Colonic mucosa (tissue), 4 donors: ENCODE measurements at regions not wholly inside any gene's neighbourhood (a gene's known extent, or its start where the extent isn't known, plus 50 kb on each side); places are given as distances from the start of the nearest gene placed in this dataset.

ENCODE experiments used
- DNase-seq: peaks from one replicate; pipeline ENCODE4 v3.0.0-alpha.2; 2020
- H3K27ac ChIP-seq: fragments of 200-600 bp; one replicate; pipeline ENCODE4 v1.8.0; 2021
- H3K27me3 ChIP-seq: fragments of 200-600 bp; one replicate; pipeline ENCODE4 v1.8.0; 2021
- H3K36me3 ChIP-seq: fragments of 200-600 bp; one replicate; pipeline ENCODE4 v1.8.0; 2021
- H3K4me1 ChIP-seq: fragments of 200-600 bp; one replicate; pipeline ENCODE4 v1.8.0; 2021; ENCODE audit warnings: mild to moderate bottlenecking
- H3K4me3 ChIP-seq: fragments of 200-600 bp; one replicate; pipeline ENCODE4 v1.8.0; 2021
- H3K9ac ChIP-seq, 2 donors: one replicate each; pipeline ENCODE4 v1.7.0; 2013; ENCODE audit warnings: control low read depth in 2 of 2, low read depth in 2 of 2, low read length in 2 of 2
- H3K9me3 ChIP-seq: fragments of 200-600 bp; one replicate; pipeline ENCODE4 v1.8.0; 2021
- intact Hi-C: fragments of 100-400 bp; cut with DNase I; formaldehyde crosslinking; loops from one replicate; pipeline ENCODE4 v1.14.1; 2022
- TF ChIP-seq, protein P1 (sequence below): fragments of 200-600 bp; IDR thresholded peaks from one replicate; pipeline ENCODE4 v1.8.0; 2022; ENCODE audit warnings: antibody characterized with exemption, mild to moderate bottlenecking
- donor health status: healthy.
- donor health status: DM: no; HTN: no; CAD: no.
- donor health status: DM: no; HTN: no; CAD: no.

DNA sequence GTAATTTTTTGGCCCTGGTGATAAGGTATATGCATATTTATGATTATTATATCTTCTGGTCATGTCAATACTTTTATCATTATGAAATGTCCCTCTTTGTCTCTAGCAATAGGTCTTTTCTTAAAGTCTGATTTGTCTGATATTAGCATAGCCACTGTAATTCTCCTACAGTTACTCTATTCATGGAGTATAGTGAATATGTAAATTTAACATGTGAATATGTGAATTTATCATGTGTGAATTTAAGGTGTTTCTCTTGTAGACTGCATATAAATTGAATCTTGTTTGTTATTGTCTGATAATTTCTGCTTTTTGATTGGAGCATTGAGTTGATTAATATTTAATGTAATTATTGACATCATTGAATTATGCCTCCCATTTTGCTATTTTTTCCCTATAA is 259.4 kb downstream of the HRH4 start:
- Histone ChIP-seq H3K27ac (no peak overlapping the region), H3K9ac (no peak overlapping the region), H3K27me3 (no peaks in the 10 kb centered on the region), H3K4me1 (no peaks in the 10 kb centered on the region), H3K36me3 (no peaks in the 10 kb centered on the region), H3K9me3 (no peaks in the 10 kb centered on the region), H3K4me3 (no peak overlapping the region)
- intact Hi-C loops = no loop called here
- TF ChIP-seq, protein P1, sequence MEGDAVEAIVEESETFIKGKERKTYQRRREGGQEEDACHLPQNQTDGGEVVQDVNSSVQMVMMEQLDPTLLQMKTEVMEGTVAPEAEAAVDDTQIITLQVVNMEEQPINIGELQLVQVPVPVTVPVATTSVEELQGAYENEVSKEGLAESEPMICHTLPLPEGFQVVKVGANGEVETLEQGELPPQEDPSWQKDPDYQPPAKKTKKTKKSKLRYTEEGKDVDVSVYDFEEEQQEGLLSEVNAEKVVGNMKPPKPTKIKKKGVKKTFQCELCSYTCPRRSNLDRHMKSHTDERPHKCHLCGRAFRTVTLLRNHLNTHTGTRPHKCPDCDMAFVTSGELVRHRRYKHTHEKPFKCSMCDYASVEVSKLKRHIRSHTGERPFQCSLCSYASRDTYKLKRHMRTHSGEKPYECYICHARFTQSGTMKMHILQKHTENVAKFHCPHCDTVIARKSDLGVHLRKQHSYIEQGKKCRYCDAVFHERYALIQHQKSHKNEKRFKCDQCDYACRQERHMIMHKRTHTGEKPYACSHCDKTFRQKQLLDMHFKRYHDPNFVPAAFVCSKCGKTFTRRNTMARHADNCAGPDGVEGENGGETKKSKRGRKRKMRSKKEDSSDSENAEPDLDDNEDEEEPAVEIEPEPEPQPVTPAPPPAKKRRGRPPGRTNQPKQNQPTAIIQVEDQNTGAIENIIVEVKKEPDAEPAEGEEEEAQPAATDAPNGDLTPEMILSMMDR = no peak
- no peak for DNase-seq

DNA sequence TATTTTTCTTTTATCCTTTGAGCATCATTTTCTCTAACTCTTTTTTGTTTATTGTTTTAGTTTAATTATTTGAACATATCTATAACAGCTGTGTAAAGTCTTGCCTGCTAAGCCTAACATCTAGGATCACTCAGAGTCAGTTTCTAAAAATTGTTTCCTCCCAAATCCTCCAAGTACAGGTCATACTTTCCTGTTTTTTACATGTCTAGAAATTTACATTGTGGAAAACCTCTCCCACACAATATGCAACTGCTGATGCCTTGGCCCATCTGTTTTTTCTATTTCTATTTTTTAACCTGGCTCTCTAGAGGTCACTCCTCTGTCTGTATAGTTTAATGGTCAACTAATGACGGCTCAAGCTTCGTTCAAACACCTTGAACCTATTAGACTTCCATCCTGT is 261.0 kb downstream of the HRH4 start:
- H3K4me3 ChIP-seq = no peak overlapping the region
- H3K9me3 ChIP-seq = no peaks in the 10 kb centered on the region
- H3K9ac ChIP-seq = no peak overlapping the region
- H3K36me3 ChIP-seq = no peaks in the 10 kb centered on the region
- no peak for DNase-seq
- no peaks in the 10 kb centered on the region for H3K27me3 ChIP-seq
- H3K4me1 ChIP-seq = no peaks in the 10 kb centered on the region
- no peak overlapping the region for H3K27ac ChIP-seq
- TF ChIP-seq, protein P1 = no peak
- intact Hi-C loops = no loop called here

DNA sequence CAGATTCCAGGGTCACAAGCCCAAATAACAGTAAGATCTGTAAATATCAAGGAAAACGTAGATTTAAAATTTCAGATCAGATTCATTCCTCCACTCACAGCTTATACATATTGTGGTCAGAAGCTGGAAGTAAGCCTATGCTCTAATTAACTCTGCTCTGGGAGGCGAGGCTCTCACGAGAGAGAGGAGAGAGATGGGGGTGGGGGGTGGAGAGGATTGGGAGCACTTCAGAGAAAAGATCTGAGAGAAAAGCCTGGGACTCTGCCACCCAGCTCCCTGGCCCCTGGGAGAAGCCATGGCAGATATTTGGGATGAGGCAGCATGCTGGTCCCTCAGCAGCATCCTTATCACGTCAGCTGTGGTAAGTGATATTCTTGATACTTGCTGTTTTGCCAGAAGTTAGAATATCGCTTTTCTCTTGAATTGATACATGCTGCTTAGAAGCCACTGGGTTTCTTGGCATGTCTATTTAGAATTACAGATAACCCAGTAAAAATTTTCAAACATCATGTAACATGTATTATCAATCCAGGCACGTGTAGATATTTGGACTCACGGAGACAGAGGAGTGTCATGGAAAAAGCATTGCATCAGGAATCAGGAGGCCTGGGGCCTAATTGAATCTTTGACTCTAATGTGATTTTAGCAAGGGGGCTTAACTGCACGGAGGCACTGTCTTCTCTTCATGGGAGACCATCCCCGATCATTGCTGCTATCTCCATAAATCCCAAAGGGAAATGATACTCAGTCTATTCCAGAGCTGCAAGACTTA is 265.4 kb downstream of the HRH4 start:
- Histone ChIP-seq H3K27ac (no peak overlapping the region), H3K36me3 (no peaks in the 10 kb centered on the region), H3K27me3 (no peaks in the 10 kb centered on the region), H3K4me3 (no peak overlapping the region), H3K9ac (no peak overlapping the region), H3K4me1 (no peaks in the 10 kb centered on the region), H3K9me3 (no peaks in the 10 kb centered on the region)
- no peak for DNase-seq
- intact Hi-C loops = loop anchor here (2.0 to 5.0 kb wide), 2 partner anchors 125 to 239 kb away; no protein-coding TSS in a partner anchor
- TF ChIP-seq, protein P1 = no peak

DNA sequence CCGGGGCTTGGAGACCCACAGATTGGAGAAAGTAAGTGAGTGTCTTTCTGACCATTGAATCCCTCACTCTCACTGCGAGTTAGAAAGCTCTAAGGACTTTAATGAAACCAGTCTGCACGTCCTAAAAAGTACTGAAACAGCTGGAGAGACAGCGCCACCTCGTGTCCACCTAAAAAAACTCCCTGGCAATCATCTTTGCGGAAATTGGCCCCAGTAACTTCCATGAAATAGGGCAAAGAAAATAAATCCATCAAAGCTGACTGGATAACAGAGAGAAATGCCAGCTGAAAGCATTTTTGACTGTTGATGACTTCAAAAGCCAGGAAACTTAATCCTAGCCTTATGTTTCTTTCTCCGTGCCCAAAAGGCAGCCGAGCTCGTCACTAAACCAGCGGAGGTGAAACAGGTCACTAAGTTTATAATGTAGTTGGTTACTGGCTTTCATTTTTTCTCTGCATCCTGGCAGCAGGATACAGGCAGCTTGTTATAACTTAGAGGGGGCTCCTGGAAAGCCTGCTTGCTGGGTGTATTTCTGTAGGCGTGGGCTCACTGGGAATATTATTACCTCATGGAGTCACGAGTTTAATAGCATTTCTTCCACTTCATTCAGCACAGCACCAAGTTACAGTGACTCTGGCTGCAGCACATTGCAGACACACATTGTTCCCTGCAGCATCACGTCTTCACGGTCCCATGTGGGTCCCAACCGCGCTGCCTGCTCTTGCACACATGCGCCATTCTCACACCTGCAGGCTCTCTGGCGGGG is 266.5 kb downstream of the HRH4 start:
- Histone ChIP-seq H3K9ac (no peak overlapping the region), H3K27me3 (no peaks in the 10 kb centered on the region), H3K9me3 (no peaks in the 10 kb centered on the region), H3K4me1 (no peaks in the 10 kb centered on the region), H3K36me3 (no peaks in the 10 kb centered on the region), H3K27ac (no peak overlapping the region), H3K4me3 (no peak overlapping the region)
- DNase-seq = peak; percentile 57
- TF ChIP-seq, protein P1 = peak; percentile 79
- intact Hi-C loops = loop anchor here (2.0 to 5.0 kb wide), 2 partner anchors 126 to 240 kb away; no protein-coding TSS in a partner anchor

DNA sequence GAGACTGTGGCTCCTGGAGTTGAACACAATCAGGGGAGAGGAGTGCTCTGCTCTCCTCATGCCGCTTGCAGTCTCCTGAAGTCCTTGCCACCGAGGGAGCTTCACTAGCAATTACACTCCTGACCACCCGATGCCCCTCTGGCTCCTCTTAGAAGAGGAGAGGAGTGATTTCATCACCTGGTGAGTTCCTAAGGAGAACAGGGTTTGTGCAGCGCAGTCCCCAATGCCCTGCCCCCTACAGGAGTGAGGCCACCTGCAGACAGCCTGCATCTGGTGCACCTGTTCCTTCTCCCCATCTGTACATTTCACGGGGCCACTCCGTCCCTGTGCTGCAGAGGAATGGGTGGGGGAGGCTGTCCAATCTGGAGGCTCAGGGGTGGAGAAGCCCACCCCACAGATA is 267.2 kb downstream of the HRH4 start:
- H3K27me3 ChIP-seq = no peaks in the 10 kb centered on the region
- no peak overlapping the region for H3K9ac ChIP-seq
- no peak for DNase-seq
- no peak overlapping the region for H3K27ac ChIP-seq
- H3K4me3 ChIP-seq = no peak overlapping the region
- H3K4me1 ChIP-seq = no peaks in the 10 kb centered on the region
- H3K36me3 ChIP-seq = no peaks in the 10 kb centered on the region
- H3K9me3 ChIP-seq = no peaks in the 10 kb centered on the region
- intact Hi-C loops = loop anchor here (2.0 to 5.0 kb wide), 2 partner anchors 127 to 240 kb away; no protein-coding TSS in a partner anchor
- TF ChIP-seq, protein P1 = no peak
